ENCODE measurements at regions not wholly inside any gene's neighbourhood (a gene's known extent, or its start where the extent isn't known, plus 50 kb on each side); places are given as distances from the start of the nearest gene placed in this dataset.

GRCh38 chr4:32163125-32163524 lies 1443.0 kb downstream of the PCDH7 start:
- no peak overlapping the region for H3K4me3 ChIP-seq (ENCODE audit: low read depth, low read length)
- in situ Hi-C loops (cut with HindIII; ENCODE audit: low sequenced_read_pairs), result no loop called here
- TF ChIP-seq CTCF (IDR thresholded peaks at IDR 0.05; ENCODE audit: low read depth, low read length), result no peak
- no peak for DNase-seq (ENCODE audit: low read depth, low spot score)

GRCh38 chr4:32169841-32170240 lies 1449.7 kb downstream of the PCDH7 start:
- no peak for TF ChIP-seq CTCF (IDR thresholded peaks at IDR 0.05; ENCODE audit: low read depth, low read length)
- in situ Hi-C loops (cut with HindIII; ENCODE audit: low sequenced_read_pairs), result no loop called here
- DNase-seq (ENCODE audit: low read depth, low spot score), result no peak

GRCh38 chr4:32172086-32172485 lies 1451.9 kb downstream of the PCDH7 start:
- DNase-seq (ENCODE audit: low read depth, low spot score), result peak; percentile 3
- in situ Hi-C loops (cut with HindIII; ENCODE audit: low sequenced_read_pairs), result no loop called here
- no peak overlapping the region for H3K4me3 ChIP-seq (ENCODE audit: low read depth, low read length)
- no peak for TF ChIP-seq CTCF (IDR thresholded peaks at IDR 0.05; ENCODE audit: low read depth, low read length)

More at GRCh38 chr4:32169841-32170240, 1449.7 kb downstream of the PCDH7 start:
- no peak overlapping the region for H3K4me3 ChIP-seq (ENCODE audit: low read depth, low read length)

- no peak for TF ChIP-seq CTCF (IDR thresholded peaks at IDR 0.05; ENCODE audit: low read depth, low read length)
- DNase-seq (ENCODE audit: low read depth, low spot score), result peak; percentile 52
- H3K4me3 ChIP-seq (ENCODE audit: low read depth, low read length), result no peak overlapping the region
- in situ Hi-C loops (cut with HindIII; ENCODE audit: low sequenced_read_pairs), result no loop called here
These were observed 1452.6 kb downstream of the PCDH7 start for GRCh38 chr4:32172761-32173160.

GRCh38 chr4:32180086-32180485 lies 1459.9 kb downstream of the PCDH7 start:
- in situ Hi-C loops (cut with HindIII; ENCODE audit: low sequenced_read_pairs), result no loop called here
- H3K4me3 ChIP-seq (ENCODE audit: low read depth, low read length), result no peak overlapping the region
- TF ChIP-seq CTCF (IDR thresholded peaks at IDR 0.05; ENCODE audit: low read depth, low read length), result no peak
- DNase-seq (ENCODE audit: low read depth, low spot score), result no peak

GRCh38 chr4:32184186-32184585 lies 1464.0 kb downstream of the PCDH7 start:
- TF ChIP-seq CTCF (IDR thresholded peaks at IDR 0.05; ENCODE audit: low read depth, low read length), result no peak
- no peak overlapping the region for H3K4me3 ChIP-seq (ENCODE audit: low read depth, low read length)
- in situ Hi-C loops (cut with HindIII; ENCODE audit: low sequenced_read_pairs), result no loop called here
- DNase-seq (ENCODE audit: low read depth, low spot score), result no peak

- TF ChIP-seq CTCF (IDR thresholded peaks at IDR 0.05; ENCODE audit: low read depth, low read length), result no peak
- no peak overlapping the region for H3K4me3 ChIP-seq (ENCODE audit: low read depth, low read length)
- DNase-seq (ENCODE audit: low read depth, low spot score), result no peak
- in situ Hi-C loops (cut with HindIII; ENCODE audit: low sequenced_read_pairs), result no loop called here
These were observed 1469.0 kb downstream of the PCDH7 start for GRCh38 chr4:32189130-32189529.

Measured in astrocyte of the spinal cord (primary cell).